ENCODE measurements at regions not wholly inside any gene's neighbourhood (a gene's known extent, or its start where the extent isn't known, plus 50 kb on each side); places are given as distances from the start of the nearest gene placed in this dataset.
"Not testable (repeated sequence)": the region's sequence is repeated elsewhere in the genome, so short reads cannot be mapped to it uniquely, and the experiment has no call there.

DNA sequence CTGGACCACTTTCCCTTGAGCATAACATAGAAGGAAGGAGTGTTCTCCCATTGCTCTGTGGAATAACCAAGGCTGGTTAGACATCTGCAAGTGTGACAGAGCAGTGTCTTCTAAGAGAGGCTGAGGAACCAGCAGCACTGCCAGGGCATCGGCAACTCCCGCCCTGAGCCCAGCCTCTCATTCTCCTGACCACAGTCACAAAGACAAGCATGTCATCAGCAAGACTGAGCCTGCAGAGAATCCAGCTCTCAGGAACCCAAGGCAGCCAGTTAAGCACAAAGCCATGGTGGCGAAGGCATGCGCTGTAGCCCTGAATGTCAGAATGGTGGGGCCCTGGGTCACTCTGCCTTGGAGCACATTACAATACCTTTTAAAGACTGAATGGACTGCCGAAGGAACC is 253.9 kb downstream of the AGTPBP1 start:
- DNase-seq (ENCODE audit: low spot score): no peak

DNA sequence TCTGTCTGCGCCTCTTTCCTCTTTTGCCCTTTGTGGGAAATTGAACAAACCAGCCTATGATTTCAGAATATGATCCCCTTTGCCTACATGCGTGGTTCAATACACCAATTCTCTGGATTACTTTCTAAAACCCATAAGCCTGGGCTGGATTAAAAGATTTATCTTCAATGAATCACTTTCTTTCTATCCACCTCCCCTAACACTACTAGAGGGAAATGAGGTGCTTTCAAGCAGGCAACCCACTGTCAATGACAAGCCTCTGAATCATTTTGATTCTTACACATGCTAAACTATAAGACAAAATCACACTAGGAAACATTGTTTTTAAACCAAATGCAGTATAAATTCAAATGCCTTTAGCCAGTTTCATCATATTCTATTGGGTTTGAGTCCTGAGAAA is 257.5 kb downstream of the AGTPBP1 start:
- DNase-seq (ENCODE audit: low spot score): peak; percentile 30

DNA sequence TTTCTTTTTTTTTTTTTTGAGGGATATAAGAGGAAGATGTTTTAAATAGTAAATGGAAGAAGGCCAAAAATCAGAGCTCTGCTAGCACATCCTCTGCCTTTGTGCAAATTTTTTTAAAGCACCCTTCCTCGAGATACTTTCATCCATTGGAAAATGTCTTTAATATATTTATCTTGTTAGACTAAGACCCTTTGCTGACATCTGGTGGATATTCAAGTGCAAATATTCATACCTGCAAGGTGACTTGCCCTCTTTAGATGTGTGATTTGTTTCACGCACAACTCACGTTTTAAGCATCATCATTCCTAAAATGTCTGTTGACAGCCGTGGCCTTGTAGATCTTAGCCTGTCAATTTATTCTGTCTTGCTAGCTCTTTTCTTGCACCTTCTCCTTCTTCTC is 258.5 kb downstream of the AGTPBP1 start:
- DNase-seq (ENCODE audit: low spot score): peak; percentile 12

DNA sequence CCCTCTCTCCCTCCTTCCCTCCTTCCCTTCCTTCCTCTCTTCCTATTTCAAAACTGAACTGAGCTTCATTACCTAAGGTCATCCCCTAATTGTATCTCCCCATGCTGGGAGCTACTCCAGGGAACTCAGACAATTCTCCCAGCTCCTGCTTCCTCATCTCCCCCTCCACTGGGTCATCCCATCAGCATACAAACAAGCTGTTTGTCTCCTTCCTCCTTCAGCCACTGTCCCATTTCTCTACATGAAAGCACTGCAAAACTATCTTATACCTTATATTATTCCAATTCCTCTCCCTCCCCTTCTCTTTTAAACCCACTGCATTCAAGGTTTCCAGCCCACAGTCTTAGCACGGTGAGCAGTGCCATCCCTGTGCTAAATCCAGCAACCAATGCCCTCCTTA is 262.4 kb downstream of the AGTPBP1 start:
- DNase-seq (ENCODE audit: low spot score): no peak

DNA sequence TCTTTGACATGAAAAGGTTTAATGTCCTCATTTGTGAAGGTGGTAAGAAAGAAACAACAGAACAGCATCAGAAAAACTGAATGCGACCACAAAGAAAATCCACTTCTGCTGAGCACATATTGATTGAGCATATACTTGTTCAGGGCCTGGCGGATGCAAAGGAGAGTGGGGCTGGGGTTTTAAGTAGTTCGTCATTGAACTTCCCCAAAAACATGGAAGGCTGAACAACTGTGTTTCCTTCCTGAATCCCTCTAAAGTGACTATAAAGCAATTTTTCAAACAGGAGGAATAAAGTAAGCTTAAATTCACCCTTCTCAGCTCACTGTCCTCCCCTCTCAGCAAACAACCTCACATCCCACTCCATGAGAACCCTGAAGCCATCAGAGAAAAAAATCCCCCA is 262.9 kb downstream of the AGTPBP1 start:
- no peak for DNase-seq (ENCODE audit: low spot score)

DNA sequence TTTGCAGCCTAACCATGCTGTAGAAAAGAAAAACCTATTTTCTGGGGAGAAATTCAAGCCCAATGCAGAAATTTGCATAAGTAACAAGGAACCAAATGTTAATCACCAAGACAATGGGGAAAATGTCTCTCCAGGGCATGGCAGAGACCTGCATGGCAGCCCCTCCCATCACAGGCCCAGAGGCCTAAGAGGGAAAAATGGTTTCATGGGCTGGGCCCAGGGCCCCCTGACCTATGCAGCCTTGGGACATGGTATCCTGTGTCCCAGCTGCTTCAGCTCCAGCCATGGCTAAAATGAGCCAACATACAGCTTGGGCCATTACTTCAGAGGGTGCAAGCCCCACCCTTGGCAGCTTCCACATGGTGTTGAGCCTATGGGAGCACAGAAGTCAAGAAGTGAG is 266.9 kb downstream of the AGTPBP1 start:
- not testable (repeated sequence) for DNase-seq (ENCODE audit: low spot score)

DNA sequence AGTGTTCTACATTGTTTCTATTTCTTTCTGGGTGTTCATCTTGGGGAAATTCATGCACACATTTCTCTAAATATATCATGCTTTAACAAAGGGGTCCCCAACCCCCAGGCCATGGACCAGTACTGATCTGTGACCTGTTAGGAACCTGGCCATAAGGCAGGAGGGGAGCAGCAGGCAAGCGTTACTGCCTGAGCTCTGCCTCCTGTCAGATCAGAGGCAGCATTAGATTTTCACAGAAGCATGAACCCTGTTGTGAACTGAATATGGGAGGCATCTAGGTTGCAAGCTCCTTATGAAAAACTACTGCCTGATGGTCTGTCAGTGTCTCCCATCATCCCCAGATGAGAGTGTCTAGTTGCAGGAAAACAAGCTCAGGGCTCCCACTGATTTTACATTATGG is 270.0 kb downstream of the AGTPBP1 start:
- DNase-seq (ENCODE audit: low spot score): no peak

DNA sequence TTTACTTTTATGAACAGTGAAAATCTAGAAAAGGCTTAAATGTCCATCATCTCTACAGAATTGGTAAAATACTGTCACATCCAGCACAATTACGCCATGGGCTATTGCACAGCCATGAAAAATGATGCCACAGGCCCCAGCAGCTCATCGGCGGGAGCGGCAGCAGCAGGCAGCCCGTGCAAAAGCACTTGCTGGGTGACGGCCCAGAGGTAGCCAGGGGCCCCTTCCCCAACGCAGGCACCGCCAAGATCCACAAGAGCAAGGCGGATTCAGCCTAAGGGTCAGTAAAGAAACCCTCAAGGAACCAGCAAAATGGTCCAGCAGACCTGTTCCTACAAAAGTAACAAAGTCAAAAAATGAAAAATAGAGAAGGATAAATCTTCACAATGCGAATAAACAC is 272.7 kb downstream of the AGTPBP1 start:
- DNase-seq (ENCODE audit: low spot score): no peak

DNA sequence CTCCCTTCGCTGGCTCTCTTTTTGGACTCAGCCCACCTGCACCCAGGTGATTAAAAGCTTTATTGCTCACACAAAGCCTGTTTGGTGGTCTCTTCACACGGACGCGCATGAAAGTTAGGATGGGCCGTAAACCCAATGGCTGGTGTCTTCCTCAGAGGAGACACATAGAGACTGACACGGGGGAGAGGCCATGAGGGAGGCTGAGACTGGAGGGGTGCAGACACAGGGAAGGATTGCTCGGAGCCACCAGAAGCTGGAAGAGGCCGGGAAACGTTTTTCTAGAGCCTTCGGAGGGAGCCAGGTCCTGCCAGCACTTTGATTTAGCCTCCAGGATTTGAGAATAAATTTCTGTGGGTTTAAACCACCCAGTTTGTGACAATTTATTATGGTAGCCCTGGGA is 274.9 kb downstream of the AGTPBP1 start:
- DNase-seq (ENCODE audit: low spot score): no peak

DNA sequence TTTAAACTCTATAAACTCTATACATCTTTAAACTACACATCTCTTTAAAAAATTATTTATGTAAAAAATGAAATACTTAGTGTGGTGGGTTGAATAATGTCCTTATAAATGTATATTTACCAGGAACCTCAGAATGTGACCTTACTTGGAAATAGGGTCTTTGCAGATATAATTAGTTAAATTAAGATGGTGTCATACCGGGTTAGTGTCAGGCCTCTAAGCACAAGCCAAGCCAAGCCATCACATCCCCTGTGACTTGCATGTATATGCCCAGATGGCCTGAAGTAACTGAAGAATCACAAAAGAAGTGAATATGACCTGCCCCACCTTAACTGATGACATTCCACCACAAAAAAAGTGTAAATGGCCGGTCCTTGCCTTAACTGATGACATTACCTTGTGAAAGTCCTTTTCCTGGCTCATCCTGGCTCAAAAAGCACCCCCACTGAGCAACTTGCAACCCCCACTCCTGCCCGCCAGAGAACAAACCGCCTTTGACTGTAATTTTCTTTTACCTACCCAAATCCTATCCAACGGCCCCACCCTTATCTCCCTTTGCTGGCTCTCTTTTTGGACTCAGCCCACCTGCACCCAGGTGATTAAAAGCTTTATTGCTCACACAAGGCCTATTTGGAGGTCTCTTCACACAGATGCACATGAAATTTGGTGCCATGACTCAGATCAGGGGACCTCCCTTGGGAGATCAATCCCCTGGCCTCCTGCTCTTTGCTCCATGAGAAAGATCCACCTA is 283.5 kb downstream of the AGTPBP1 start:
- not testable (repeated sequence) for DNase-seq (ENCODE audit: low spot score)

DNA sequence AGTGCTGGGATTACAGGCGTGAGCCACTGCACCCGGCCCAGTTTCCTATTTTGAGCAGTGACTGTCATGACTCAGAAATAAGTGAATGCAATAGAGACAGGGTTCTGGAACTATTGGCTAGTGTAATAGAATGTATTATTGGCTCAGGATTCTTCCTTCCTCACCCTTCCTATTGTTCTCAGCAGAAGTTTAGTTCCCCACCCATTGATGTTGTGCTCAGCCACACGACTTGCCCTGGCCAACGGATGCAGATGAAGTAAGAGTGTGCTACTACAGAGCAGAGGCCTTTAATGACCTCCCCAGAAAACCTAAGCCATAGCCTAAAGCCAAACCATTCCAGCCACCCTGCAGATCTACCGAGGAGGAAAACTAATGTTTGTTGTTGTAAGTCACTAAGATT is 287.9 kb downstream of the AGTPBP1 start:
- no peak for DNase-seq (ENCODE audit: low spot score)

DNA sequence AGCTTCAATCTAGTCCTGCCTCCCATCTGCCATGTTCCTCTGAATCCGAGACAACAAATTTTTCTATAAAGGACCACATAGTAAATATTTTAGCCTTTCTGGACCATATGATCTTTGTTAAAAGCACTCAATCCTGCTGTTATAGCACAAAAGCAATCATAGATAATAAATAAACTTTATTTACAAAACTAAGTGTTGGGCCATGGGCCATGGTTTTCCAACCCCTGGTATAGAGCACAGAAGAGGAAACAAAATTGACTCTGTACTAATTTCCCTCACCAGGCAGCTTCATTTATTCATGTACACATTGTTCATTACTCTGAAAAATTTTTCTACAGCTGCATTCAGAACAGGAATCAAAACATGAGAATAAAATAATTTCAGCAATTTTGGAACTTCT is 288.9 kb downstream of the AGTPBP1 start:
- DNase-seq (ENCODE audit: low spot score): no peak

DNA sequence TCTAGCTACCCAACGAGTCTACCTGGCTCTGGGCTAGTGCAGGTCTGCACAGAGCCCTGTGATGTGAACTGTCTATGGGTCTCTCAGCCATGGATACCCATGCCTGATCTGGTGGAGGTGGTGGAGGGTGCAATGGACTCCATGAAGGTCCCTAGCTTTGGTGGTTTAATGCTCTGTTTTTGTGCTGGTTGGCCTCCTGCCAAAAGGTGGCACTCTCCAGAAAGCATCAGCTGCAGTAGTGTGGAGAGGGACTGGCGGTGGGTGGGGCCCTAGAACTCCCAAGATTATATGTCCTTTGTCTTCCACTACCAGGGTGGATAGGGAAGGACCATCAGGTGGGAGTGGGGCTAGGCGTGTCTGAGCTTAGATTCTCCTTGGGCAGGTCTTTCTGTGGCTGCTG is 290.1 kb downstream of the AGTPBP1 start:
- DNase-seq (ENCODE audit: low spot score): no peak

DNA sequence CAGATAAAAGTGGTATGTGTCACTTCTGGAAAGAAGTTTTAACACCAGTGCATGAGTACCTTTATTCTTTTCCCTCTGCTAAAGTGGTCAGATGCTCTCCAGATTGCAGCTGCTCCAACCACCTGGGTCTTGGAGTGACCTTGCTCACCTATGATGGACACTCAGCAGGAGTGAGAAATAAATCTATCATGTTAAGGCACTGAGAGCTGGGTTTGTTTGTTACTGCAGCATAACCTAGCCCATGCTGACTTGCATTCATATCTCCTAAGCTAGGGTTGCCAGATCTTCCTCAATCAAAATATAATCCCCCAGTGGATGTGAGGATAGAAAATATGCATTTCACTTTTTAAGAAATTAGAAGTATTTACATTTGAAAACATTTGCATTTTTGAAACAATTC is 295.9 kb downstream of the AGTPBP1 start:
- DNase-seq (ENCODE audit: low spot score): no peak

DNA sequence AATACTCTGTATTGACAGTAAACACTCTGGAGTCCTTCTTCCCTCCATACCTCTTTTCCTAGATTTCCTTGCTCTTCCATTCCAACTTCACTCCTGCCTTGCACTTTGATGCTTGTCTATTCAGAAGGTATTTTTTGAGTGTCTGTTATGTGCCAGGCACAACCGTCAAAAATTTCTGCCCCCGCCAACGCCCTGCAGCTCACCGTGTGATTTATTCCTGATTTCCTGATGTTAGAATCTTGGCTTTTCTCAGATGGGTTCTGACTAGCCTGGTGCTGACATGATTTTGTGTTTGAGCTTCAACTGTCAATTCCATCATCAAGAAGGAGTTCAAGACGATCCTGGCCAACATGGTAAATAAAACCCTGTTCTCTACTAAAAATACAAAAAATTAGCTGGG is 297.5 kb downstream of the AGTPBP1 start:
- no peak for DNase-seq (ENCODE audit: low spot score)

DNA sequence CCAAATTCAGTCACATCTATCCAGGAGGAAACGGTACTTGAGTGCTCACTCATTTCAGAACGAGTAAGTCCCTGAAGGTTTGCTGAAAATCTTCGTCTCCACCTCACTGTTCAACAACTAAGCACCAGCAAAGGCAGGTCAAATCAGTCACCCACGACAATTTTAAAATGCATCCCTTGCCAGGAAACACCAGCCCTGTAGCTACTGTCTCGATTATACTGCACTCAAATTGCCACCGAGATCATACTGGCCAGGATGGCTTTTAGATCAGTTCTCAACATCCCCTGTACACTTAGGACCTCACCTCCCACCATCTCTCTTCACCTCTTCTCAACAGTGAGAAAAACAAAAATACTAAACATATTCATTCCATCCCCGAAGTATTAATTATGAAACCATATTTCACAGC is 298.6 kb downstream of the AGTPBP1 start:
- DNase-seq (ENCODE audit: low spot score): no peak

DNA sequence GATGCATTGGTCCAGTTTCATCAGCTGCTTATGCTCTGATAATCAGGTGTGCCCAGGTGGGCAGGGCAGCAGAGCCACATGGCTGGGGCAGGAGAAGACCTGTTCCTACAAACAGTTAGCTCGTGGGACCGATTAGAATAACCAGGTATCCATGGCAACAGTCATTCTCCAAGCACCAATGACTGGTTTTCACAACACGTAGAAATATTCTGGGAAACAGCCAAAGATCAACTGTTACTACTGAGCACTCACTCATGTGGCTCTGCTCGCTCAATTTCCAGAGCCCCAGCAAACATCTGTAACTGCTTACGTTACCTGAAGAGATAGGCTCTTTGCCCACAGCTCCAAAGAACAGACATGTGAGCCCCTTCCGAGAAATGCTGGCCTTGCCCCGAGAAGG is 302.0 kb downstream of the AGTPBP1 start:
- DNase-seq (ENCODE audit: low spot score): no peak

DNA sequence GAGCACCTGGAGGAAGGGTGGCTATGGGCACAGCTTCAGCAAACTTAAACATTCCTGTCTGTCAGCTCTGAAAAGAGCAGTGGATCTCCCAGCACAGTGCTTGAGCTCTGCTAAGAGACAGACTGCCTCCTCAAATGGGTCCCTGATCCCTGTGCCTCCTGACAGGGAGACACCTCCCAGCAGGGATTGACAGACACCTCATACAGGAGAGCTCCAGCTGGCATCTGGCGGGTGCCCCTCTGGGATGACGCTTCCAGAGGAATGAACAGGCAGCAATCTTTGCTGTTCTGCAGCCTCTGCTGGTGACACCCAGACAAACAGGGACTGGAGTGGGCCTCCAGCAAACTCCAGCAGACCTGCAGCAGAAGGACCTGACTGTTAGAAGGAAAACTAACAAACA is 307.8 kb downstream of the AGTPBP1 start:
- not testable (repeated sequence) for DNase-seq (ENCODE audit: low spot score)

DNA sequence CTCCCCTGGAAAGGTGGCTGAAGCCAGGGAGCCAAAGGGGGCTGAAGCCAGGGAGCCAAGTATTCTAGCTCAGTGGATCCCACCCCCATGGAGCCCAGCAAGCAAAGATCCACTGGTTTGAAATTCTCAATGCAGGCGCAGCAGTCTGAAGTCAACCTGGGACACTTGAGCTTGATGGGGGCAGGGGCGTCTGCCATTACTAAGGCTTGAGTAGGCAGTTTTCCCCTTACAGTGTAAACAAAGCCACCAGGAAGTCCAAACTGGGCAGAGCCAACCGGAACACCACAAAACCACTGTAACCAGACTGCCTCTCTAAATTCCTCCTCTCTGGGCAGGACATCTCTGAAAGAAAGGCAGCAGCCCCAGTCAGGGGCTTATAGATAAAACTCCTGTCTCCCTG is 308.2 kb downstream of the AGTPBP1 start:
- DNase-seq (ENCODE audit: low spot score): peak; percentile 59

DNA sequence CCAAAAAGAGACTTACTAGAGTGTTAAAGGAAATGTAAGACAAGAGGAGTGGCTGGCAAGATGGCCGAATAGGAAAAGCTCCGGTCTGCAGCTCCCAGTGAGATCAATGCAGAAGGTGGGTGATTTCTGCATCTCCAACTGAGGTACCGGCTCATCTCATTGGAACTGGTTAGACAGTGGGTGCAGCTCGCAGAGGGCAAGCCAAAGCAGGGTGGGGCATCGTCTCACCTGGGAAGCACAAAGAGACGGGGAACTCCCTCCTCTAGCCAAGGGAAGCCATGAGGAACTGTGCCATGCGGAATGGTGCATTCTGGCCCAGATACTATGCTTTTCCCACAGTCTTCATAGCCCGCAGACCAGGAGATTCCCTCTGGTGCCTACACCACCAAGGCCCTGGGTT is 308.7 kb downstream of the AGTPBP1 start:
- no peak for DNase-seq (ENCODE audit: low spot score)

DNA sequence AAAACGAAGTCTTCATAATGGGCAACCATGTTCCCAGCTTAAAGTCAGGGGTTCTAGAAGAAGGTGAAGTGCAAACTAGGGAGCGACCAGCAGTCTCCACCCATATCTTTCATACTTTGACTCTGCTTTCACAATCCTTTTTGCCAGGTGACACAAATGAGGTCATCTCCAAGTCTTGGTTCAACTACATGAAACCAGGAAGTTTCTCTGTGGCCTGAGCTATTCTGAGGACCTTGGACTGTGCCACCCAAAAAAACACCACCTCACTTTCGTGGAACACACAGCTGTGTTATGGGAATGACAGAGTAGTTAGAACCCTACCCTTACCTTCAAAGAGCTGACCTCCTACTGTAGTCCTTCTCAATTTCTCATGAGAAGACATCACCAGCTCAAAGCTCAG is 309.2 kb downstream of the AGTPBP1 start:
- DNase-seq (ENCODE audit: low spot score): no peak

DNA sequence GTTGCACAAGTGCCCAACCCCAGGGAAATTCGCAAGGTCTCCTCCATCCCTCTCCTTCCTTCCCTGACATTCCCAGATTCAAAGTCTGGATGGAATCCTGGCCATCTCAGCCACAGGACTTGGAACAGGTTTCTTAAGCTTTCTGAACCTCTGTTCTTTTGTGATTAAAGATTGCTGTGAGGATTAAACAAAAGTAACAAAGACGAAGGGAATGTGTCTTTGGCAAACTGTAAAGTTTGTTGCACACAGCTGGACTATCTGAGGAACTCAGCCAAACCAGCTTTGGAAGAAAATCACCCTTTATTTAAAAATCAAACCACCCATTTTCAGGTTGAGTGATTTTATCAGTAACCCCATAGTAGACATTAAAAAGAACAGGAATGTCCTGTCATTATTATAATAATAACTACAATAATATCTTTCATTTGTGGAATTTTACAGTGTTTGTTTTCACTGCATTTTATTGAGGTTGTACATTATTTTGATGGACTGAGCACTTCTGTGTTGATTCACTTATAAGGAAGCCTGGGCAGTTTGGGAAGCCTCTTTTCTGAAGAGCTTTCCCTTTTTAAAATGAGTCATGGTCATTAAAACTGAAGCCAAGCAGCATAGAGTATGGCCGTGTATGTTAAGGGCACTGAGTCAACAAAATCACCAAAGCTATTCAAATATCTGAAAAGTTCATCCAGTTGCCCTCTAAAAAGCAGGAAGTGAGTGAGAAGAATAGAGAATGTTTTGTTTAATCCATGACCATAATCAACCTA is 310.2 kb downstream of the AGTPBP1 start:
- DNase-seq (ENCODE audit: low spot score): peak; percentile 77

DNA sequence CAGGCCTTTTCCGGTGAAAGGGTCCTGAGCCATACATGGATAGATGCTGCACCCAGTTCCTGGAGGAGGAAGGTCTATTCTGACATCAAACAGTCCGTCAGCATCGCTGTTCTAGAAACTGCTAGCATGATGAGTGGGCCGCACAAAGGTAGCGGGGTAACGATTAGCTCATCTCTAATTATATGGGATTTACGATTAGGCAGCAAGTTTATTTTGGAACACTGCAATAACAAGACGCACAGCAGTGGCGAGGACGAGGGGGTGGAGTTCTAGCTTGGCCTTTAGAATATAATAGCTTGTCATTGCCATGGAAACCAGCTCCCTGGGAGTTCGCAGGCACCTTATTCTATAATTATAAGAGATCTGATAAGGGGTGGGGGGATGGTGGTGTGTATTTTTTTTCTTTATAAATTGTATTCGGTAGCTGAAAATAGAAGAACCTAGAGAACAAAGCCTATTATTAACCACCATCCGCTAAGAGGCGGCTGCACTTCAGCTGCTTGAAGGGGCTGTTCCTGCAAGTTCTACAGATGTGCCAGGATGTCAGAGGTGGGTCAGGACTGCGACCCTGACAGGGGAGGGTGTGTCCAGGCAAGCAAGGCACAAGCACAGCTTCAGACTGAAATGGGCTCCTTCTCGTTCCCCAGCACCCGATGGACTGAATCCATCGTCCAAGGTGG is 311.0 kb downstream of the AGTPBP1 start:
- no peak for DNase-seq (ENCODE audit: low spot score)
